ENCODE measurements at regions not wholly inside any gene's neighbourhood (a gene's known extent, or its start where the extent isn't known, plus 50 kb on each side); places are given as distances from the start of the nearest gene placed in this dataset.

DNA sequence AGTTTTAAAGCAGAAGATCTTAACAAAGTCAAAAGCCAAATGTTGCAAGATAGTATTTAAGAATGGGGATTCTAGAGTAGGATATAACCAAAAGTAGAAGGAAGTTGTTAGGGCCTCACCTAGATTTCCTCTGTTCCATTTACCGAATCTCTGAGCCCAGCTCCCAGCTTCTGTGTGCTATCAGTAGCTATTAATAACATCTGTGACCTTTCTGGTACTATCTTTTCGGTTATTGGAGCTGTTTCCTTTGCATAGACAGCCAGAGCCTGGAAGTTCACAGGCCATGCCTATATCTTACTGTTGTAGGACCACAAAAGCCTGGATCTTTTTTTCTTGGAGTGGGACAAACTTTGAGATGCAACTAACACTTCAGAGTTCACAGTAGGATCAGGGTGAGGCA is 244.2 kb downstream of the PPP1R2C start:
- Mint-ChIP-seq H3K27ac (no peak overlapping the region), H3K36me3 (peaks cover 1% of the 10 kb centered on the region), H3K27me3 (no peaks in the 10 kb centered on the region), H3K9me3 (peaks cover 3% of the 10 kb centered on the region), H3K4me3 (no peak overlapping the region), H3K4me1 (peaks cover 8% of the 10 kb centered on the region)
- ATAC-seq (ENCODE audit: low read depth) (no peak), DNase-seq (no peak)
- POLR2A ChIA-PET, result no interaction called here

GRCh38 chrX:42531441-42531840 is 246.5 kb downstream of the PPP1R2C start:
- Mint-ChIP-seq H3K36me3 (no peaks in the 10 kb centered on the region), H3K27ac (no peak overlapping the region)
- POLR2A ChIA-PET, result no interaction called here

GRCh38 chrX:42530027-42530426 is 247.9 kb downstream of the PPP1R2C start:
- no peaks in the 10 kb centered on the region for H3K27me3 Mint-ChIP-seq
- H3K27ac Mint-ChIP-seq, result no peak overlapping the region
- ATAC-seq (ENCODE audit: low read depth) (no peak), DNase-seq (no peak)
- no peaks in the 10 kb centered on the region for H3K36me3 Mint-ChIP-seq
- H3K9me3 Mint-ChIP-seq, result peaks cover 3% of the 10 kb centered on the region
- H3K4me3 Mint-ChIP-seq, result no peak overlapping the region
- H3K4me1 Mint-ChIP-seq, result peaks cover 1% of the 10 kb centered on the region
- POLR2A ChIA-PET, result no interaction called here

More at GRCh38 chrX:42531441-42531840, 246.5 kb downstream of the PPP1R2C start:
- ATAC-seq (ENCODE audit: low read depth), result no peak
- peaks cover 3% of the 10 kb centered on the region for H3K9me3 Mint-ChIP-seq
- peaks cover 1% of the 10 kb centered on the region for H3K4me1 Mint-ChIP-seq
- H3K27me3 Mint-ChIP-seq, result no peaks in the 10 kb centered on the region
- H3K4me3 Mint-ChIP-seq, result no peak overlapping the region
- no peak for DNase-seq

- Mint-ChIP-seq H3K4me3 (no peak overlapping the region), H3K36me3 (no peaks in the 10 kb centered on the region), H3K27me3 (no peaks in the 10 kb centered on the region), H3K27ac (no peak overlapping the region), H3K9me3 (no peaks in the 10 kb centered on the region), H3K4me1 (no peaks in the 10 kb centered on the region)
- DNase-seq, result no peak
- no peak for ATAC-seq (ENCODE audit: low read depth)
- POLR2A ChIA-PET, result no interaction called here
Observed at GRCh38 chrX:42524379-42524778, 253.6 kb downstream of the PPP1R2C start.

- DNase-seq (no peak), ATAC-seq (ENCODE audit: low read depth) (no peak)
- Mint-ChIP-seq H3K9me3 (no peaks in the 10 kb centered on the region), H3K27me3 (no peaks in the 10 kb centered on the region), H3K36me3 (no peaks in the 10 kb centered on the region), H3K27ac (no peak overlapping the region), H3K4me1 (no peaks in the 10 kb centered on the region), H3K4me3 (no peak overlapping the region)
- POLR2A ChIA-PET, result no interaction called here
Observed at GRCh38 chrX:42519666-42520231, 258.2 kb downstream of the PPP1R2C start.

DNA sequence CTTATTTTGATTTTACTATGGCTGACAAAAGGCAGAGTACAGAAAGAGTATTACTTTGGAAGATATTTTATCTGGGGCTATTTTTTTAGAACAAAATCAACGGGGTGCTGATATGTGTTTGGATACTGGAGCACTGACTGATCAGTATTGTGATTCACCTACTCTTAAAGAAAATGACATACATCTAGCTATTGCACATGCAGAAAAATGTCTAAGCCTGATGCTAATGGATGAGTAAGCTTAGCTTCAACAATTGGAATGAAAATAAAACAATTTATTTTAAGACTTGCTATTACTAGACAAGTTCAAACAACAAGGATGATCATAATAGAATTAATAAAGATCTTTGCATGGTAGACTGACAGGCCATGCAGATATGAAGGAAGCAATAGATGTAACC is 262.0 kb downstream of the PPP1R2C start:
- DNase-seq (no peak), ATAC-seq (ENCODE audit: low read depth) (no peak)
- no peak overlapping the region for H3K27ac Mint-ChIP-seq
- H3K4me3 Mint-ChIP-seq, result no peak overlapping the region
- no peaks in the 10 kb centered on the region for H3K27me3 Mint-ChIP-seq
- H3K4me1 Mint-ChIP-seq, result no peaks in the 10 kb centered on the region
- no peaks in the 10 kb centered on the region for H3K36me3 Mint-ChIP-seq
- POLR2A ChIA-PET, result no interaction called here
- H3K9me3 Mint-ChIP-seq, result peaks cover 2% of the 10 kb centered on the region

GRCh38 chrX:42505016-42505415 is 272.9 kb downstream of the PPP1R2C start:
- POLR2A ChIA-PET, result no interaction called here
- no peak for DNase-seq
- no peak for ATAC-seq (ENCODE audit: low read depth)
- Mint-ChIP-seq H3K4me3 (no peak overlapping the region), H3K36me3 (peaks cover 7% of the 10 kb centered on the region), H3K27me3 (no peaks in the 10 kb centered on the region), H3K27ac (no peak overlapping the region), H3K9me3 (peaks cover 6% of the 10 kb centered on the region), H3K4me1 (no peaks in the 10 kb centered on the region)

DNA sequence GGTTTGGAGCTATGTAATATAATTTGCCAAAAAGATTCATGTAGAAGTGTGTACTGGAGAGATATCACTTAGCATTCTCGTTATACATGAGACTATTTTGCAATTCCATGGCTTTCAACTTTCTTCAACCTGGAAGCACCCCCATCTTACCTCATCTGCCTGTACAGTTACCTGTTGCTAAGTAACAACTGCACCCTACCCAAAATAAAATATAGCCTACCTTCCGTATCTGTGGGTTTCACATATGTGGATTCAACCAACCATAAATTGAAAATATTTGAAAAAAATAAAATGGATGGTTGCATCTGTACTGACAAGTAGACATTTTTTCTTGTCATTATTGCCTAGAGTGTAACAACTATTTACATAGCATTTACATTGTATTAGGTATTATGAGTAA is 278.3 kb downstream of the PPP1R2C start:
- Mint-ChIP-seq H3K4me3 (no peak overlapping the region), H3K4me1 (no peaks in the 10 kb centered on the region), H3K27ac (no peak overlapping the region), H3K27me3 (no peaks in the 10 kb centered on the region), H3K36me3 (no peaks in the 10 kb centered on the region), H3K9me3 (no peaks in the 10 kb centered on the region)
- no peak for ATAC-seq (ENCODE audit: low read depth)
- POLR2A ChIA-PET, result no interaction called here
- DNase-seq, result no peak

- H3K27me3 Mint-ChIP-seq, result no peaks in the 10 kb centered on the region
- no peak for DNase-seq
- no peaks in the 10 kb centered on the region for H3K9me3 Mint-ChIP-seq
- no peak for ATAC-seq (ENCODE audit: low read depth)
- POLR2A ChIA-PET, result no interaction called here
- no peaks in the 10 kb centered on the region for H3K36me3 Mint-ChIP-seq
- H3K4me3 Mint-ChIP-seq, result no peak overlapping the region
- H3K4me1 Mint-ChIP-seq, result no peaks in the 10 kb centered on the region
- no peak overlapping the region for H3K27ac Mint-ChIP-seq
Observed at GRCh38 chrX:42497356-42497755, 280.6 kb downstream of the PPP1R2C start.

DNA sequence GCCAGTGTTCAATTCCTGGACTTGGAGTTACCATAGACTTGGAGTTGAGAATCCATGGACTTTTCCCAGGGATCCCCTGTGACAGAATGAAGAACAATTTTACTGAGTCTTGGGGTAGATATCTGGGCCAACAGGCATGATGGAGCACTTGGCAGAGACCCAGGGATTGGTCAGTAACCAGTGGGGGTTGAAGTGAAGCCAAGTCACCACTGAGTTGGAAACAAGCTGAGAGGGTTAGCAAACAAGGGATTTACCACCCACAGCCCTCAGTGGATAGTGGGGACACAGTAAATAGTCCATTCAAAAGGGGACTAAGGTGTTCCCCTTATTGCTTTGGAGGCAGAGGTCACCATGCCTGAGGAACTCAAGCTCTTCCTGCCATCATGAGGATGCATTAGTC is 281.7 kb downstream of the PPP1R2C start:
- H3K4me3 Mint-ChIP-seq, result no peak overlapping the region
- ATAC-seq (ENCODE audit: low read depth) (no peak), DNase-seq (no peak)
- no peak overlapping the region for H3K27ac Mint-ChIP-seq
- POLR2A ChIA-PET, result no interaction called here
- H3K4me1 Mint-ChIP-seq, result no peaks in the 10 kb centered on the region
- H3K27me3 Mint-ChIP-seq, result no peaks in the 10 kb centered on the region
- no peaks in the 10 kb centered on the region for H3K9me3 Mint-ChIP-seq
- no peaks in the 10 kb centered on the region for H3K36me3 Mint-ChIP-seq

GRCh38 chrX:42495139-42495538 is 282.8 kb downstream of the PPP1R2C start:
- no peak for DNase-seq
- H3K27me3 Mint-ChIP-seq, result no peaks in the 10 kb centered on the region
- H3K27ac Mint-ChIP-seq, result no peak overlapping the region
- POLR2A ChIA-PET, result no interaction called here
- no peaks in the 10 kb centered on the region for H3K36me3 Mint-ChIP-seq
- no peak overlapping the region for H3K4me3 Mint-ChIP-seq
- H3K9me3 Mint-ChIP-seq, result no peaks in the 10 kb centered on the region
- ATAC-seq (ENCODE audit: low read depth), result no peak
- H3K4me1 Mint-ChIP-seq, result no peaks in the 10 kb centered on the region

DNA sequence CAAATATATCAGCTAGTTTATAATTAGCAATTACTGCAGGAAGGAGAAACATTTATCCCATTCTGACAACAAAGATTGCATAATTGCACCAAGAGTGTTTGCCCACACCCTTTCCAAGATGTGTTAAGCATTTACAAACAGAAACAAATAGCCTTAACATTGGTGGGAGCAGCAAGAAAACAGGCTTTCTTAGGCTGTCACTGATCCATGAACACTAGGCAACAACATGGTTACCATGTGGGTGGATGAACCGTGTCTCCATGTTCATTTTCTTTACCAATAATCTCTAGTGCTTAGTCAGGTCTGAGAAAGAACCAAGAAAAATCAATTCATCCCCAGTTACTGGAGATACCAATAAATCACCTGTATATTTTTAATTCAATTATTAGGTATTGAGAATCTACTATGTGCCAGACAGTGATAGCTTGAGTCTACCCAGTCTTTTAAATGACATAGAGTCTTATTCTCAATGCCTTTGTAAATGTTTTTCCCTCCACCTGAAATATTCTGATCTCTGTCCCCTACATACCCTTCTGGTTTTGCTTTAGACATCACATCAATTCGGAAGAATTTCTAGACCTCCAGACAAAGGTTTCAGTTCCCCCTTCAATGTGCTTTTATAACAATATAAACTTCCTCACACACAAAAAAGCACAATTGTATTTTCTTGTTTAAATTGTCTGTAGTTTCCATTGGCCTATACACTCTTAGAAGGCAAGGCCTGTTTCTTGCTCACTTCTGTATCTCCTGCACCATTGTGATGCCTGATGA is 286.6 kb downstream of the PPP1R2C start:
- no peak for ATAC-seq (ENCODE audit: low read depth)
- Mint-ChIP-seq H3K36me3 (no peaks in the 10 kb centered on the region), H3K27me3 (no peaks in the 10 kb centered on the region), H3K9me3 (peaks cover 1% of the 10 kb centered on the region), H3K4me1 (no peaks in the 10 kb centered on the region), H3K4me3 (no peak overlapping the region), H3K27ac (no peak overlapping the region)
- POLR2A ChIA-PET, result no interaction called here
- DNase-seq, result no peak

GRCh38 chrX:42490111-42490510 is 287.9 kb downstream of the PPP1R2C start:
- ATAC-seq (ENCODE audit: low read depth), result no peak
- DNase-seq, result no peak
- no peak overlapping the region for H3K27ac Mint-ChIP-seq
- no peaks in the 10 kb centered on the region for H3K27me3 Mint-ChIP-seq
- no peak overlapping the region for H3K4me3 Mint-ChIP-seq
- H3K9me3 Mint-ChIP-seq, result peaks cover 1% of the 10 kb centered on the region
- no peaks in the 10 kb centered on the region for H3K36me3 Mint-ChIP-seq
- no peaks in the 10 kb centered on the region for H3K4me1 Mint-ChIP-seq
- POLR2A ChIA-PET, result no interaction called here

GRCh38 chrX:42485601-42486000 is 292.4 kb downstream of the PPP1R2C start:
- POLR2A ChIA-PET, result no interaction called here
- H3K27ac Mint-ChIP-seq, result no peak overlapping the region
- H3K27me3 Mint-ChIP-seq, result peaks cover 4% of the 10 kb centered on the region

More at GRCh38 chrX:42485601-42486000, 292.4 kb downstream of the PPP1R2C start:
- ATAC-seq (ENCODE audit: low read depth), result no peak
- Mint-ChIP-seq H3K36me3 (no peaks in the 10 kb centered on the region), H3K4me1 (no peaks in the 10 kb centered on the region), H3K4me3 (no peak overlapping the region), H3K9me3 (peaks cover 1% of the 10 kb centered on the region)
- no peak for DNase-seq

All from activated naive CD8-positive, alpha-beta T cell treated with anti-CD3 and anti-CD28 coated beads, Interleukin-2, amount 10 ng/mL, durations not matched to agents 7 days and 5 days (primary cell).